MM.1S (cell line): ENCODE measurements at regions not wholly inside any gene's neighbourhood (a gene's known extent, or its start where the extent isn't known, plus 50 kb on each side); places are given as distances from the start of the nearest gene placed in this dataset.

Experiments used
- EZH2 ChIP-seq: fragments of 300-600 bp; sonication (generic); optimal IDR thresholded peaks from 2 replicates; pipeline ENCODE3; 2017; ENCODE audit warnings: low read depth, mild to moderate bottlenecking, antibody characterized with exemption, low read length, mixed read lengths
- EZH2phosphoT487 ChIP-seq: fragments of 300-600 bp; sonication (generic); IDR thresholded peaks from 2 replicates; pipeline ENCODE4 v1.6.1; 2018; ENCODE audit warnings: antibody characterized with exemption, low read length
- TF ChIP-seq, protein P1 (sequence below): fragments of 300-600 bp; sonication (generic); IDR thresholded peaks from 2 replicates; pipeline ENCODE4 v1.5.1; 2016; ENCODE audit warnings: antibody characterized with exemption, low read length, mixed read lengths

- TF ChIP-seq, protein P1, sequence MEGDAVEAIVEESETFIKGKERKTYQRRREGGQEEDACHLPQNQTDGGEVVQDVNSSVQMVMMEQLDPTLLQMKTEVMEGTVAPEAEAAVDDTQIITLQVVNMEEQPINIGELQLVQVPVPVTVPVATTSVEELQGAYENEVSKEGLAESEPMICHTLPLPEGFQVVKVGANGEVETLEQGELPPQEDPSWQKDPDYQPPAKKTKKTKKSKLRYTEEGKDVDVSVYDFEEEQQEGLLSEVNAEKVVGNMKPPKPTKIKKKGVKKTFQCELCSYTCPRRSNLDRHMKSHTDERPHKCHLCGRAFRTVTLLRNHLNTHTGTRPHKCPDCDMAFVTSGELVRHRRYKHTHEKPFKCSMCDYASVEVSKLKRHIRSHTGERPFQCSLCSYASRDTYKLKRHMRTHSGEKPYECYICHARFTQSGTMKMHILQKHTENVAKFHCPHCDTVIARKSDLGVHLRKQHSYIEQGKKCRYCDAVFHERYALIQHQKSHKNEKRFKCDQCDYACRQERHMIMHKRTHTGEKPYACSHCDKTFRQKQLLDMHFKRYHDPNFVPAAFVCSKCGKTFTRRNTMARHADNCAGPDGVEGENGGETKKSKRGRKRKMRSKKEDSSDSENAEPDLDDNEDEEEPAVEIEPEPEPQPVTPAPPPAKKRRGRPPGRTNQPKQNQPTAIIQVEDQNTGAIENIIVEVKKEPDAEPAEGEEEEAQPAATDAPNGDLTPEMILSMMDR: no peak
- TF ChIP-seq EZH2phosphoT487 (no peak), EZH2 (no peak)
These were observed 56.2 kb upstream of the TOPAZ1 start for GRCh38 chr3:44185396-44185915.
